Vagina (tissue), 2 donors: ENCODE measurements at regions not wholly inside any gene's neighbourhood (a gene's known extent, or its start where the extent isn't known, plus 50 kb on each side); places are given as distances from the start of the nearest gene placed in this dataset.

Experiments
- POLR2A ChIP-seq, 2 donors: fragments of 450-650 bp; IDR thresholded peaks; one replicate each; pipeline ENCODE4 v1.6.1; 2017; ENCODE audit warnings: antibody characterized with exemption in 2 of 2, mild to moderate bottlenecking in 2 of 2, moderate library complexity in 2 of 2
- POLR2AphosphoS5 ChIP-seq, 2 donors: sonication (generic); formaldehyde crosslinking; IDR thresholded peaks; one replicate each; pipeline ENCODE4 v1.9.0; 2017; ENCODE audit warnings: antibody characterized with exemption in 2 of 2, mild to moderate bottlenecking in 2 of 2, low read depth in 1 of 2; ENCODE audit not compliant: insufficient read depth in 1 of 2
- TF ChIP-seq, protein P1 (sequence below), 3 experiments: fragments of 450-650 bp in 2 of 3; fragments of 200-600 bp in 1 of 3; sonication (generic) in 1 of 3; IDR thresholded peaks; one replicate each; pipeline ENCODE4 v1.5.1; 2017 to 2019; ENCODE audit warnings: antibody characterized with exemption in 3 of 3, mild to moderate bottlenecking in 2 of 3, moderate library complexity in 2 of 3

DNA sequence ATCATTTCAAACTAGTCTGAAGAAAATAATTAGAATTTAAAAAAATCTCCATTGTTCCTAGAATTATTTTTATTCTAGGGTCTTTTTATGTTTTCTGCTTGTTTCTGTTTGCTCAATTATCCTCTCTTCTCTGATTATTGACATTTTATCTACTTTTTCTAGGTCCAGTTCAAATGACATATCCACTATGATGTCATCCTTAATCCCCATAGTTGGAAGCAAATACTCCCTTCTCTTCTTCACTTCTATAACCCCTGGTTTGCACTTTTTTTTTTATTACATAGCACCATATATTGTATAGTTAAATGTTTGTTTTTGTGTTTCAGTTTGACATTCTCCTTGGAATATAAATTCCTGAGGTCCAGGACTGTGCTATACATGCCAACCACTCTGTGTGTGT, 82.6 kb downstream of the CT47B1 start:
- TF ChIP-seq POLR2A (IDR thresholded peaks at IDR 0.05) (no peak), POLR2AphosphoS5 (IDR thresholded peaks at IDR 0.05; ENCODE audit: insufficient read depth in 1 of 2, low read depth in 1 of 2) (no peak)
- TF ChIP-seq, protein P1, sequence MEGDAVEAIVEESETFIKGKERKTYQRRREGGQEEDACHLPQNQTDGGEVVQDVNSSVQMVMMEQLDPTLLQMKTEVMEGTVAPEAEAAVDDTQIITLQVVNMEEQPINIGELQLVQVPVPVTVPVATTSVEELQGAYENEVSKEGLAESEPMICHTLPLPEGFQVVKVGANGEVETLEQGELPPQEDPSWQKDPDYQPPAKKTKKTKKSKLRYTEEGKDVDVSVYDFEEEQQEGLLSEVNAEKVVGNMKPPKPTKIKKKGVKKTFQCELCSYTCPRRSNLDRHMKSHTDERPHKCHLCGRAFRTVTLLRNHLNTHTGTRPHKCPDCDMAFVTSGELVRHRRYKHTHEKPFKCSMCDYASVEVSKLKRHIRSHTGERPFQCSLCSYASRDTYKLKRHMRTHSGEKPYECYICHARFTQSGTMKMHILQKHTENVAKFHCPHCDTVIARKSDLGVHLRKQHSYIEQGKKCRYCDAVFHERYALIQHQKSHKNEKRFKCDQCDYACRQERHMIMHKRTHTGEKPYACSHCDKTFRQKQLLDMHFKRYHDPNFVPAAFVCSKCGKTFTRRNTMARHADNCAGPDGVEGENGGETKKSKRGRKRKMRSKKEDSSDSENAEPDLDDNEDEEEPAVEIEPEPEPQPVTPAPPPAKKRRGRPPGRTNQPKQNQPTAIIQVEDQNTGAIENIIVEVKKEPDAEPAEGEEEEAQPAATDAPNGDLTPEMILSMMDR (IDR thresholded peaks at IDR 0.05), result no peak
